ENCODE measurements at regions not wholly inside any gene's neighbourhood (a gene's known extent, or its start where the extent isn't known, plus 50 kb on each side); places are given as distances from the start of the nearest gene placed in this dataset.
"Not testable (repeated sequence)": the region's sequence is repeated elsewhere in the genome, so short reads cannot be mapped to it uniquely, and the experiment has no call there.

DNA sequence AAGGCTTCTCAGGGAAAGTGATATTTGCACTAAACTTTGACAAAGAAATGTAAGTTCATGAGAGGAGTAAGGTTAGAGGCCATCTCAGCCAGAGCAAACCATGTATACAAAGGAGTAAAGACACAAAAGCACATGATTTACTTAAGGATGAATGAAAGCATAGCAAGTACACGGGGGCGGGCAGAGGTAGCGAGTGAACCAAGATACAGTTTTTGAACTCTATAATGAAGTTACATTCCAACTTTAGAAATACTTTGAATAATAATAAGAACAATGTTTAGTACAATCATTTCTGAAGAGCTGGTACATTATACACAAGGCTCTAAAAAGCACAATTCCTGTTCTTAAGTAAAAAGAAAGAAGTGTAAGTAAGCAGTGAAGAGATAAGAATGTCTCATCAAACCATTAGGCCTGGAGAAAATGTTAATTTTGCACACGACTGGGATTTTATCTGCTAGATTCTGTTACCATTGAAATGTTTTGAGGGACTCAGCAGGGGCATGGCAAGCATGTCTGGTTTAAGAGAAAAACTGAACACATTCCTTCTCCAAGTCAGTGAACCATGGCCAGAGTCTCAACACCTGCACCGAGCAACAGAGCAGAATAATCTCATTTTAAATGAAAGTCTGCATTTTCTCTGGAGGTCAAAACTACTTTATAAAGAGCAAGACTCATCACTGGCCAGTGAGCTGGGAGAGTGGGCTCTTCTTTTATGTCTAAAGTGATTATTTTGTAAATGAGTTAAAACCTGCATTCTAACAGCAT, 147.6 kb upstream of the TRPM3 start:
- POLR2A ChIA-PET, result interaction anchor here (0.6 kb wide), 1 partner anchor 605 kb away, joined by 3 read pairs; no protein-coding TSS in a partner anchor
- H3K4me3 Mint-ChIP-seq, result no peak overlapping the region
- intact Hi-C loops (cut with DNase I, micrococcal nuclease), result no loop called here

GRCh38 chr9:71263451-71263850, 142.0 kb upstream of the TRPM3 start:
- Mint-ChIP-seq H3K27me3 (peaks cover 22% of the 10 kb centered on the region), H3K27ac (no peak overlapping the region), H3K4me3 (no peak overlapping the region), H3K9me3 (no peaks in the 10 kb centered on the region), H3K4me1 (ENCODE audit: low read depth) (no peaks in the 10 kb centered on the region), H3K36me3 (ENCODE audit: low read depth) (no peaks in the 10 kb centered on the region)
- ChIA-PET CTCF (no interaction called here), POLR2A (no interaction called here)
- Histone ChIP-seq H3K4me1 (ENCODE audit: insufficient read depth, low read length) (no peaks in the 10 kb centered on the region), H3K36me3 (ENCODE audit: insufficient read depth, low read length) (no peaks in the 10 kb centered on the region), H3K9me3 (ENCODE audit: control insufficient read depth in 1 of 2, insufficient read depth in 1 of 2, low read length in 2 of 2) (no peaks in the 10 kb centered on the region), H3K27ac (ENCODE audit: low read depth in 1 of 2, low read length in 2 of 2) (no peak overlapping the region), H3K27me3 (ENCODE audit: control insufficient read depth in 1 of 2, insufficient read depth in 2 of 2, low read length in 2 of 2) (peaks cover 0 to 7% of the 10 kb centered on the region in 2 experiments), H3K4me3 (ENCODE audit: low read length) (no peak overlapping the region)
- intact Hi-C loops (cut with DNase I, micrococcal nuclease), result no loop called here
- ATAC-seq (ENCODE audit: poor library complexity), result no peak
- no peak for DNase-seq
- TF ChIP-seq CTCF (IDR thresholded peaks at IDR 0.05), result no peak

More for the DNA sequence above, 147.6 kb upstream of the TRPM3 start:
- ATAC-seq (ENCODE audit: poor library complexity) (no peak), DNase-seq (no peak)
- no peak overlapping the region for H3K27ac Mint-ChIP-seq
- no peaks in the 10 kb centered on the region for H3K4me1 ChIP-seq (ENCODE audit: insufficient read depth, low read length)
- H3K27me3 ChIP-seq (ENCODE audit: control insufficient read depth in 1 of 2, insufficient read depth in 2 of 2, low read length in 2 of 2), result peaks cover 0 to 7% of the 10 kb centered on the region in 2 experiments
- H3K4me3 ChIP-seq (ENCODE audit: low read length), result no peak overlapping the region
- no peaks in the 10 kb centered on the region for H3K36me3 Mint-ChIP-seq (ENCODE audit: low read depth)
- no peak for TF ChIP-seq CTCF (IDR thresholded peaks at IDR 0.05)
- CTCF ChIA-PET, result no interaction called here
- no peaks in the 10 kb centered on the region for H3K4me1 Mint-ChIP-seq (ENCODE audit: low read depth)
- H3K27me3 Mint-ChIP-seq, result peaks cover 26% of the 10 kb centered on the region
- H3K36me3 ChIP-seq (ENCODE audit: insufficient read depth, low read length), result no peaks in the 10 kb centered on the region
- H3K27ac ChIP-seq (ENCODE audit: low read depth in 1 of 2, low read length in 2 of 2), result no peak overlapping the region
- no peaks in the 10 kb centered on the region for H3K9me3 ChIP-seq (ENCODE audit: control insufficient read depth in 1 of 2, insufficient read depth in 1 of 2, low read length in 2 of 2)
- no peaks in the 10 kb centered on the region for H3K9me3 Mint-ChIP-seq

- POLR2A ChIA-PET; intact Hi-C loops (cut with DNase I, micrococcal nuclease); H3K9me3 ChIP-seq (ENCODE audit: control insufficient read depth in 1 of 2, insufficient read depth in 1 of 2, low read length in 2 of 2); H3K4me1 ChIP-seq (ENCODE audit: insufficient read depth, low read length); DNase-seq; H3K27me3 ChIP-seq (ENCODE audit: control insufficient read depth in 1 of 2, insufficient read depth in 2 of 2, low read length in 2 of 2); H3K36me3 Mint-ChIP-seq (ENCODE audit: low read depth); H3K9me3 Mint-ChIP-seq; H3K27ac Mint-ChIP-seq; CTCF ChIA-PET; H3K4me1 Mint-ChIP-seq (ENCODE audit: low read depth); ATAC-seq (ENCODE audit: poor library complexity); H3K36me3 ChIP-seq (ENCODE audit: insufficient read depth, low read length); H3K27ac ChIP-seq (ENCODE audit: low read depth in 1 of 2, low read length in 2 of 2); H3K4me3 Mint-ChIP-seq; H3K4me3 ChIP-seq (ENCODE audit: low read length): not testable (repeated sequence)
- H3K27me3 Mint-ChIP-seq, result peaks cover 12% of the 10 kb centered on the region
These were observed 139.0 kb upstream of the TRPM3 start for GRCh38 chr9:71260419-71260818.

All from CD4-positive, alpha-beta T cell (primary cell).